Activated B cell treated with CpG ODN at 0.5 μM for 24 hours (primary cell): ENCODE measurements at regions not wholly inside any gene's neighbourhood (a gene's known extent, or its start where the extent isn't known, plus 50 kb on each side); places are given as distances from the start of the nearest gene placed in this dataset.

Source experiments
- ATAC-seq: fragments of 200-7000 bp; cut with Tn5 transposase; one replicate; pipeline ENCODE4 v1.10.0; 2021; ENCODE audit warnings: low read depth, mild to moderate bottlenecking, moderate library complexity
- CTCF ChIA-PET: fragments of 350-600 bp; sonication (Branson Sonifier 250); formaldehyde crosslinking; loops from one replicate; lab custom pipeline; 2021; ENCODE audit warnings: antibody characterized with exemption; lab: Charles Lee
- POLR2A ChIA-PET: fragments of 350-600 bp; sonication (Branson Sonifier 250); formaldehyde crosslinking; loops from one replicate; lab custom pipeline; 2021; ENCODE audit warnings: antibody characterized with exemption; lab: Charles Lee
- DNase-seq: peaks from one replicate; pipeline ENCODE4 v3.0.0; 2022
- H3K27ac Mint-ChIP-seq: one replicate; pipeline ENCODE4 v1.8.0; 2020; ENCODE audit warnings: mixed read lengths
- H3K27me3 Mint-ChIP-seq: one replicate; pipeline ENCODE4 v1.8.0; 2021; ENCODE audit warnings: mixed read lengths
- H3K36me3 Mint-ChIP-seq: one replicate; pipeline ENCODE4 v1.8.0; 2021; ENCODE audit warnings: low read depth, mixed read lengths
- H3K4me1 Mint-ChIP-seq: one replicate; pipeline ENCODE4 v1.8.0; 2021; ENCODE audit warnings: mixed read lengths
- H3K4me3 Mint-ChIP-seq: one replicate; pipeline ENCODE4 v1.8.0; 2020; ENCODE audit warnings: mild to moderate bottlenecking, mixed read lengths
- H3K9me3 Mint-ChIP-seq: one replicate; pipeline ENCODE4 v1.8.0; 2020; ENCODE audit warnings: mixed read lengths
- CTCF ChIP-seq: fragments of 200-600 bp; IDR thresholded peaks from one replicate; pipeline ENCODE4 v1.8.0; 2022; ENCODE audit warnings: antibody characterized with exemption, mild to moderate bottlenecking
- intact Hi-C: fragments of 100-400 bp; cut with micrococcal nuclease; formaldehyde crosslinking; loops from one replicate; pipeline ENCODE4 v1.15.1; 2024

- DNase-seq (no peak), ATAC-seq (no peak)
- Mint-ChIP-seq H3K27me3 (no peaks in the 10 kb centered on the region), H3K4me3 (no peak overlapping the region), H3K4me1 (no peaks in the 10 kb centered on the region), H3K36me3 (no peaks in the 10 kb centered on the region), H3K9me3 (no peaks in the 10 kb centered on the region), H3K27ac (no peak overlapping the region)
- ChIA-PET CTCF (no interaction called here), POLR2A (no interaction called here)
- no peak for TF ChIP-seq CTCF
- intact Hi-C loops = no loop called here
Measured at GRCh38 chr5:164614707-164615106, 1109.3 kb downstream of the MAT2B start.

GRCh38 chr5:164617290-164617689 lies 1111.9 kb downstream of the MAT2B start:
- intact Hi-C loops = no loop called here
- H3K9me3 Mint-ChIP-seq = peaks cover 2% of the 10 kb centered on the region
- no peak overlapping the region for H3K27ac Mint-ChIP-seq
- DNase-seq (no peak), ATAC-seq (no peak)
- POLR2A ChIA-PET = no interaction called here
- CTCF ChIA-PET = no interaction called here
- no peak for TF ChIP-seq CTCF
- H3K36me3 Mint-ChIP-seq = no peaks in the 10 kb centered on the region
- H3K4me1 Mint-ChIP-seq = no peaks in the 10 kb centered on the region
- H3K27me3 Mint-ChIP-seq = no peaks in the 10 kb centered on the region
- H3K4me3 Mint-ChIP-seq = no peak overlapping the region

- H3K9me3 Mint-ChIP-seq = no peaks in the 10 kb centered on the region
- H3K36me3 Mint-ChIP-seq = no peaks in the 10 kb centered on the region
- ATAC-seq (no peak), DNase-seq (no peak)
- ChIA-PET POLR2A (no interaction called here), CTCF (no interaction called here)
- intact Hi-C loops = no loop called here
- no peak overlapping the region for H3K4me3 Mint-ChIP-seq
- no peaks in the 10 kb centered on the region for H3K4me1 Mint-ChIP-seq
- no peak overlapping the region for H3K27ac Mint-ChIP-seq
- TF ChIP-seq CTCF = no peak
- no peaks in the 10 kb centered on the region for H3K27me3 Mint-ChIP-seq
Measured at GRCh38 chr5:164627021-164627420, 1121.6 kb downstream of the MAT2B start.

GRCh38 chr5:164636456-164636855 lies 1131.0 kb downstream of the MAT2B start:
- Mint-ChIP-seq H3K27me3 (no peaks in the 10 kb centered on the region), H3K4me3 (no peak overlapping the region), H3K4me1 (no peaks in the 10 kb centered on the region), H3K9me3 (no peaks in the 10 kb centered on the region), H3K36me3 (no peaks in the 10 kb centered on the region), H3K27ac (no peak overlapping the region)
- no peak for TF ChIP-seq CTCF
- CTCF ChIA-PET = no interaction called here
- no peak for ATAC-seq
- DNase-seq = no peak
- POLR2A ChIA-PET = no interaction called here
- intact Hi-C loops = no loop called here

- ATAC-seq (no peak), DNase-seq (no peak)
- TF ChIP-seq CTCF = no peak
- Mint-ChIP-seq H3K36me3 (no peaks in the 10 kb centered on the region), H3K9me3 (no peaks in the 10 kb centered on the region), H3K27ac (no peak overlapping the region), H3K4me1 (no peaks in the 10 kb centered on the region), H3K4me3 (no peak overlapping the region), H3K27me3 (no peaks in the 10 kb centered on the region)
- CTCF ChIA-PET = no interaction called here
- POLR2A ChIA-PET = no interaction called here
- intact Hi-C loops = no loop called here
Measured at GRCh38 chr5:164637931-164638521, 1132.6 kb downstream of the MAT2B start.
